KMS-11 (cell line): ENCODE measurements at regions not wholly inside any gene's neighbourhood (a gene's known extent, or its start where the extent isn't known, plus 50 kb on each side); places are given as distances from the start of the nearest gene placed in this dataset.

Source experiments
- H2AFZ ChIP-seq: fragments of 200-600 bp; sonication (generic); 2 replicates; pipeline ENCODE4 v1.6.1; 2016; ENCODE audit warnings: antibody characterized with exemption, mixed run types, low read depth
- H3K27ac ChIP-seq: fragments of 200-600 bp; sonication (generic); 2 replicates; pipeline ENCODE4 v1.6.1; 2016; ENCODE audit warnings: mild to moderate bottlenecking, mixed run types
- H3K27me3 ChIP-seq: fragments of 200-600 bp; sonication (generic); 2 replicates; pipeline ENCODE4 v1.6.1; 2017; ENCODE audit warnings: mild to moderate bottlenecking, low read depth, mixed run types, moderate library complexity; ENCODE audit not compliant: insufficient read depth
- H3K36me3 ChIP-seq: fragments of 200-600 bp; sonication (generic); 2 replicates; pipeline ENCODE4 v1.6.1; 2017; ENCODE audit warnings: mild to moderate bottlenecking, mixed run types; ENCODE audit not compliant: insufficient read depth
- H3K4me1 ChIP-seq: fragments of 200-600 bp; sonication (generic); 2 replicates; pipeline ENCODE4 v1.6.1; 2016; ENCODE audit warnings: mild to moderate bottlenecking, low read depth, mixed run types; ENCODE audit not compliant: poor library complexity, severe bottlenecking
- H3K4me2 ChIP-seq: fragments of 200-600 bp; sonication (generic); 2 replicates; pipeline ENCODE4 v1.7.0; 2016; ENCODE audit warnings: mild to moderate bottlenecking, mixed run types
- H3K4me3 ChIP-seq: fragments of 200-600 bp; sonication (generic); IDR thresholded peaks from 2 replicates; pipeline ENCODE4 v1.6.1; 2017; ENCODE audit warnings: low read depth, low read length, mixed read lengths; ENCODE audit not compliant: insufficient read depth
- H3K79me2 ChIP-seq: fragments of 200-600 bp; sonication (generic); 2 replicates; pipeline ENCODE4 v1.6.1; 2016; ENCODE audit warnings: low read depth, mixed run types; ENCODE audit not compliant: insufficient read depth
- H3K9ac ChIP-seq: fragments of 200-600 bp; sonication (generic); 2 replicates; pipeline ENCODE4 v1.6.1; 2016; ENCODE audit warnings: mild to moderate bottlenecking, mixed run types
- H4K20me1 ChIP-seq: fragments of 200-600 bp; sonication (generic); 2 replicates; pipeline ENCODE4 v1.6.1; 2016; ENCODE audit warnings: mild to moderate bottlenecking, mixed run types; ENCODE audit not compliant: insufficient read depth
- TF ChIP-seq, protein P1 (sequence below): fragments of 200-600 bp; sonication (generic); conservative IDR thresholded peaks from 2 replicates; pipeline ENCODE4 v1.6.1; 2017; ENCODE audit warnings: low read depth, mild to moderate bottlenecking, antibody characterized with exemption, low read length, moderate library complexity, mixed read lengths

DNA sequence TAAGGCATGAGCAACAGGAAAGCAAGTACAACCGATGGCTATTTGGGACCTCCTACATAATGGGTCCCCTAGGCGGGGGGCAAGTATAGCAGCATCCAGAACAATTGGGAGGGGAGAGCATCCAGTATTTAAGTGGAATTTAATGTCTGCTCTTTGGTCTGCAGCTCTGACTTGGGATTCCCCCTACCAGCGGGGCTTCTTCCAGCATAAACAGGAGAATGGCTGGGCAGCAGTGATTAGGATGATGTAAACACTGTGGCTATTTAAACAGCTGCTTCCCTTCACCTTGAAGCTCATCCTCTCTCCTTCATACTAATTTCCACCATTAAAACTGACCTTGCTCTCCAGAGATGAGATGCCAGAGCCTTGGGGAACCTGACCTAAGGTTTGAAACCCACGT lies 73.9 kb upstream of the OXGR1 start:
- Histone ChIP-seq H4K20me1 (no peaks in the 10 kb centered on the region), H3K27ac (no peak overlapping the region), H3K79me2 (no peaks in the 10 kb centered on the region), H3K36me3 (no peaks in the 10 kb centered on the region), H3K4me2 (no peak overlapping the region), H3K4me1 (no peaks in the 10 kb centered on the region), H3K9ac (no peak overlapping the region), H2AFZ (no peak overlapping the region), H3K4me3 (no peak overlapping the region), H3K27me3 (no peaks in the 10 kb centered on the region)
- TF ChIP-seq, protein P1, sequence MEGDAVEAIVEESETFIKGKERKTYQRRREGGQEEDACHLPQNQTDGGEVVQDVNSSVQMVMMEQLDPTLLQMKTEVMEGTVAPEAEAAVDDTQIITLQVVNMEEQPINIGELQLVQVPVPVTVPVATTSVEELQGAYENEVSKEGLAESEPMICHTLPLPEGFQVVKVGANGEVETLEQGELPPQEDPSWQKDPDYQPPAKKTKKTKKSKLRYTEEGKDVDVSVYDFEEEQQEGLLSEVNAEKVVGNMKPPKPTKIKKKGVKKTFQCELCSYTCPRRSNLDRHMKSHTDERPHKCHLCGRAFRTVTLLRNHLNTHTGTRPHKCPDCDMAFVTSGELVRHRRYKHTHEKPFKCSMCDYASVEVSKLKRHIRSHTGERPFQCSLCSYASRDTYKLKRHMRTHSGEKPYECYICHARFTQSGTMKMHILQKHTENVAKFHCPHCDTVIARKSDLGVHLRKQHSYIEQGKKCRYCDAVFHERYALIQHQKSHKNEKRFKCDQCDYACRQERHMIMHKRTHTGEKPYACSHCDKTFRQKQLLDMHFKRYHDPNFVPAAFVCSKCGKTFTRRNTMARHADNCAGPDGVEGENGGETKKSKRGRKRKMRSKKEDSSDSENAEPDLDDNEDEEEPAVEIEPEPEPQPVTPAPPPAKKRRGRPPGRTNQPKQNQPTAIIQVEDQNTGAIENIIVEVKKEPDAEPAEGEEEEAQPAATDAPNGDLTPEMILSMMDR = no peak

DNA sequence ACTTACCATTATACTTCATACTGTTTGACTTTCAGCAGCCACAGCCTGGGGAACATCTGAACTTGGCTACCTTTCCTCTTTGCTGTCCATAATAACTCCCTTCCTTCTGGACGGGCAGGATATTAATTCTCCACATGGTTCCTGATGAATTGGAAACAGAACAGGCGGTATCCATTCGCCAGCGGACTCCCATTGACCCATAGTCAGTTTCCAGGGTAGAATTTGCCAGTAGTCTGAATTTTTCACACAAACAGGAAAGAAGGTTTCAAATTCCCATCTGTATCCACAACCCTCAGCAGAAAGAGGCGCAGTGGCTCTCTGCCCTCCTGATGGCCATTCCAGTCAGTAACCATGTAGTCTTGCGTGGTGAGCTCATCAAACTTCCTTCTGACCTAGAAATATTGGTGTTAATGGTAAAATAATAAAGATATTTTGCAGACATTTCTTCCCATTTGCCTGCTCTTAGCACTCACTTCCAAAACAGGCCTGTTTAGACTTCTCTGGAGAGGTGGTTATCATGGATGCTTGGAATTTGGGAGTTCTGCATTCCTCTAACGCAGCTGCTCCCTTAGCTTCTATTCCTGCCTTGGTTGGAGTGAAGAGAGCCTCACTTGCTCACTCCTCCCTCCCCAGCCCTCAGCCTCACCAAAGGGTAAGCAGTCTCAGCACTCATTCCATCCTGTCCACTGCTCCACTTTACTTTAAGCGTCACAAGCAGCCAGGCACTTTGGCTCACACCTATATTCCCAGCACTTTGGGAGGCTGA lies 75.0 kb upstream of the OXGR1 start:
- TF ChIP-seq, protein P1 = no peak
- no peaks in the 10 kb centered on the region for H3K36me3 ChIP-seq
- no peak overlapping the region for H3K27ac ChIP-seq
- no peaks in the 10 kb centered on the region for H3K79me2 ChIP-seq
- H3K9ac ChIP-seq = no peak overlapping the region
- H3K4me1 ChIP-seq = no peaks in the 10 kb centered on the region
- H4K20me1 ChIP-seq = no peaks in the 10 kb centered on the region
- no peak overlapping the region for H2AFZ ChIP-seq
- no peak overlapping the region for H3K4me2 ChIP-seq
- no peak overlapping the region for H3K4me3 ChIP-seq
- no peaks in the 10 kb centered on the region for H3K27me3 ChIP-seq

- Histone ChIP-seq H3K4me1 (no peaks in the 10 kb centered on the region), H4K20me1 (no peaks in the 10 kb centered on the region), H3K4me3 (no peak overlapping the region), H3K27ac (no peak overlapping the region), H3K4me2 (no peak overlapping the region), H2AFZ (no peak overlapping the region), H3K79me2 (no peaks in the 10 kb centered on the region), H3K36me3 (no peaks in the 10 kb centered on the region), H3K27me3 (no peaks in the 10 kb centered on the region), H3K9ac (no peak overlapping the region)
- TF ChIP-seq, protein P1 = no peak
Observed at GRCh38 chr13:97072297-97072696, 78.0 kb upstream of the OXGR1 start.

DNA sequence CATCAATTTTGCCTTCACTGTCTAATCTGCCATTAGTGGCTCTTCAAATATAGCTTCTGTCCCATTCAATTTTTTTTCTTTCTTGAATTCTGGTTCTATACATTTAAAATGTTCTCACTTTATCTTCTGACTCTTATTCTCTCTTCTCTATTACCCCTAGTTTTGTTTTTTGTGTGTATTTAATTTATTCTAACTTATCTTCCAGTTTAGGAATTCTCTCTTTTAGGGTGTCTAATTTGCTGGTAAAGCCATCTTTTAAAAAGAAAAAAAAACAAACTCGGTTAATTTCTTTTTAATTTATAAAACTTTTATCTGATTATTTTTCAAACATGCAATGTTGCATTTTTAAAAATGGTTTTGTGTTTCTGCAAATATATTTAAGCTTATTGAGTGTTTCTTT lies 80.3 kb upstream of the OXGR1 start:
- TF ChIP-seq, protein P1 = no peak

More for the DNA sequence above, 80.3 kb upstream of the OXGR1 start:
- Histone ChIP-seq H2AFZ (no peak overlapping the region), H3K4me2 (no peak overlapping the region), H3K9ac (no peak overlapping the region), H3K4me1 (no peaks in the 10 kb centered on the region), H4K20me1 (no peaks in the 10 kb centered on the region), H3K36me3 (no peaks in the 10 kb centered on the region), H3K4me3 (no peak overlapping the region), H3K27ac (no peak overlapping the region), H3K27me3 (no peaks in the 10 kb centered on the region), H3K79me2 (no peaks in the 10 kb centered on the region)
